CD4-positive, CD25-positive, alpha-beta regulatory T cell (primary cell): ENCODE measurements at regions not wholly inside any gene's neighbourhood (a gene's known extent, or its start where the extent isn't known, plus 50 kb on each side); places are given as distances from the start of the nearest gene placed in this dataset.
"Not testable (repeated sequence)": the region's sequence is repeated elsewhere in the genome, so short reads cannot be mapped to it uniquely, and the experiment has no call there.

ENCODE experiments used
- ATAC-seq, 2 donors: fragments of 150-1000 bp; cut with Tn5 transposase; one replicate each; pipeline ENCODE4 v1.10.0; 2021; ENCODE audit warnings: low read depth in 2 of 2, moderate number of reproducible peaks in 2 of 2, moderate library complexity in 1 of 2
- DNase-seq, 3 donors: peaks; one replicate each; pipeline versions ENCODE4 v3.0.0 to v3.0.0-alpha.2; 2012 to 2022; ENCODE audit warnings: mixed read lengths in 1 of 3
- H3K27ac ChIP-seq: one replicate; pipeline ENCODE4 v1.7.0; 2013; ENCODE audit warnings: mild to moderate bottlenecking, low read length; ENCODE audit not compliant: insufficient read depth, poor library complexity, severe bottlenecking
- H3K27me3 ChIP-seq: one replicate; pipeline ENCODE4 v1.7.0; 2013; ENCODE audit warnings: low read length; ENCODE audit not compliant: control insufficient read depth, insufficient read depth
- H3K36me3 ChIP-seq: one replicate; pipeline ENCODE4 v1.7.0; 2013; ENCODE audit warnings: mild to moderate bottlenecking, low read length, moderate library complexity; ENCODE audit not compliant: control insufficient read depth, insufficient read depth
- H3K4me1 ChIP-seq: 2 replicates; pipeline ENCODE4 v1.7.0; 2013; ENCODE audit warnings: mild to moderate bottlenecking, low read length; ENCODE audit not compliant: insufficient read depth, control insufficient read depth, poor library complexity, severe bottlenecking
- H3K4me3 ChIP-seq: one replicate; pipeline ENCODE4 v1.7.0; 2013; ENCODE audit warnings: low read depth, mild to moderate bottlenecking, low read length, moderate library complexity
- H3K9me3 ChIP-seq, 2 experiments: 1 replicate in 1 of 2; 2 replicates in 1 of 2; pipeline ENCODE4 v1.7.0; 2013; ENCODE audit warnings: low read length in 2 of 2, mild to moderate bottlenecking in 1 of 2, moderate library complexity in 1 of 2; ENCODE audit not compliant: control insufficient read depth in 2 of 2
- H3K27ac Mint-ChIP-seq, 3 donors: one replicate each; pipeline ENCODE4 v1.8.0; 2020 to 2022; ENCODE audit warnings: mild to moderate bottlenecking in 3 of 3, mixed read lengths in 3 of 3, moderate library complexity in 2 of 3
- H3K27me3 Mint-ChIP-seq: one replicate; pipeline ENCODE4 v1.8.0; 2022; ENCODE audit warnings: mild to moderate bottlenecking, mixed read lengths
- H3K36me3 Mint-ChIP-seq: one replicate; pipeline ENCODE4 v1.8.0; 2020; ENCODE audit warnings: mixed read lengths
- H3K4me1 Mint-ChIP-seq, 4 donors: one replicate each; pipeline ENCODE4 v1.8.0; 2020 to 2022; ENCODE audit warnings: mixed read lengths in 4 of 4, mild to moderate bottlenecking in 1 of 4
- H3K4me3 Mint-ChIP-seq, 4 donors: one replicate each; pipeline ENCODE4 v1.8.0; 2020 to 2022; ENCODE audit warnings: mild to moderate bottlenecking in 4 of 4, mixed read lengths in 4 of 4, moderate library complexity in 3 of 4
- H3K9me3 Mint-ChIP-seq, 7 donors: one replicate each; pipeline ENCODE4 v1.8.0; 2020 to 2022; ENCODE audit warnings: mixed read lengths in 7 of 7, mild to moderate bottlenecking in 3 of 7, moderate library complexity in 2 of 7

GRCh38 chr4:74567981-74568380 is 123.0 kb downstream of the AREG start:
- Histone ChIP-seq H3K4me3 (no peak overlapping the region), H3K36me3 (no peaks in the 10 kb centered on the region), H3K4me1 (no peaks in the 10 kb centered on the region), H3K9me3 (no peaks in the 10 kb centered on the region), H3K27me3 (no peaks in the 10 kb centered on the region), H3K27ac (no peak overlapping the region)
- Mint-ChIP-seq H3K9me3 (peaks cover 0 to 12% (median 4%) of the 10 kb centered on the region in 7 donors), H3K36me3 (no peaks in the 10 kb centered on the region), H3K4me1 (no peaks in the 10 kb centered on the region), H3K27ac (no peak overlapping the region), H3K4me3 (no peak overlapping the region), H3K27me3 (no peaks in the 10 kb centered on the region)
- DNase-seq (no peak), ATAC-seq (no peak)

GRCh38 chr4:74570095-74570494 is 125.2 kb downstream of the AREG start:
- H3K27me3 ChIP-seq = no peaks in the 10 kb centered on the region
- H3K4me1 ChIP-seq = no peaks in the 10 kb centered on the region
- H3K9me3 ChIP-seq = no peaks in the 10 kb centered on the region
- H3K27me3 Mint-ChIP-seq = no peaks in the 10 kb centered on the region
- no peaks in the 10 kb centered on the region for H3K36me3 ChIP-seq
- no peaks in the 10 kb centered on the region for H3K36me3 Mint-ChIP-seq
- H3K9me3 Mint-ChIP-seq = peaks cover 2 to 12% (median 4%) of the 10 kb centered on the region in 7 donors
- H3K4me1 Mint-ChIP-seq = no peaks in the 10 kb centered on the region
- H3K4me3 ChIP-seq = no peak overlapping the region
- DNase-seq = no peak
- no peak for ATAC-seq
- no peak overlapping the region for H3K4me3 Mint-ChIP-seq
- no peak overlapping the region for H3K27ac Mint-ChIP-seq
- H3K27ac ChIP-seq = no peak overlapping the region

GRCh38 chr4:74578329-74578728 is 133.4 kb downstream of the AREG start:
- H3K27me3 Mint-ChIP-seq = peaks cover 4% of the 10 kb centered on the region
- no peak for ATAC-seq
- peaks cover 0 to 4% (median 0%) of the 10 kb centered on the region in 7 donors for H3K9me3 Mint-ChIP-seq

GRCh38 chr4:74578865-74579264 is 133.9 kb downstream of the AREG start:
- not testable (repeated sequence) for H3K27me3 Mint-ChIP-seq, H3K36me3 Mint-ChIP-seq, DNase-seq, H3K27ac Mint-ChIP-seq, H3K27me3 ChIP-seq, H3K9me3 ChIP-seq, H3K4me1 Mint-ChIP-seq, H3K4me1 ChIP-seq, ATAC-seq, H3K27ac ChIP-seq, H3K9me3 Mint-ChIP-seq, H3K36me3 ChIP-seq, H3K4me3 Mint-ChIP-seq, H3K4me3 ChIP-seq

More at GRCh38 chr4:74578329-74578728, 133.4 kb downstream of the AREG start:
- no peaks in the 10 kb centered on the region for H3K36me3 Mint-ChIP-seq
- H3K27ac ChIP-seq = no peak overlapping the region
- H3K4me3 ChIP-seq = no peak overlapping the region
- no peaks in the 10 kb centered on the region for H3K4me1 ChIP-seq
- H3K4me1 Mint-ChIP-seq = no peaks in the 10 kb centered on the region
- no peak overlapping the region for H3K27ac Mint-ChIP-seq
- no peaks in the 10 kb centered on the region for H3K36me3 ChIP-seq
- no peak for DNase-seq
- no peaks in the 10 kb centered on the region for H3K27me3 ChIP-seq
- no peaks in the 10 kb centered on the region for H3K9me3 ChIP-seq
- H3K4me3 Mint-ChIP-seq = no peak overlapping the region

- H3K9me3 ChIP-seq = no peaks in the 10 kb centered on the region
- Mint-ChIP-seq H3K4me1 (no peaks in the 10 kb centered on the region), H3K36me3 (no peaks in the 10 kb centered on the region), H3K27ac (no peak overlapping the region), H3K9me3 (peaks cover 0 to 4% (median 0%) of the 10 kb centered on the region in 7 donors), H3K4me3 (no peak overlapping the region), H3K27me3 (no peaks in the 10 kb centered on the region)
- ATAC-seq (no peak), DNase-seq (no peak)
- H3K36me3 ChIP-seq = no peaks in the 10 kb centered on the region
- H3K4me1 ChIP-seq = no peaks in the 10 kb centered on the region
- H3K4me3 ChIP-seq = no peak overlapping the region
- H3K27ac ChIP-seq = no peak overlapping the region
- no peaks in the 10 kb centered on the region for H3K27me3 ChIP-seq
Measured at GRCh38 chr4:74583089-74583700, 138.3 kb downstream of the AREG start.

- DNase-seq = no peak
- Histone ChIP-seq H3K36me3 (no peaks in the 10 kb centered on the region), H3K9me3 (no peaks in the 10 kb centered on the region), H3K27me3 (no peaks in the 10 kb centered on the region), H3K4me3 (no peak overlapping the region), H3K27ac (no peak overlapping the region), H3K4me1 (no peaks in the 10 kb centered on the region)
- no peaks in the 10 kb centered on the region for H3K27me3 Mint-ChIP-seq
- no peaks in the 10 kb centered on the region for H3K4me1 Mint-ChIP-seq
- no peak overlapping the region for H3K4me3 Mint-ChIP-seq
- no peak overlapping the region for H3K27ac Mint-ChIP-seq
- peaks cover 0 to 4% (median 0%) of the 10 kb centered on the region in 7 donors for H3K9me3 Mint-ChIP-seq
- ATAC-seq = no peak
- H3K36me3 Mint-ChIP-seq = no peaks in the 10 kb centered on the region
Measured at GRCh38 chr4:74583757-74584156, 138.8 kb downstream of the AREG start.

GRCh38 chr4:74588350-74588749 is 143.4 kb downstream of the AREG start:
- Mint-ChIP-seq H3K9me3 (peaks cover 0 to 5% (median 0%) of the 10 kb centered on the region in 7 donors), H3K36me3 (no peaks in the 10 kb centered on the region), H3K4me3 (no peak overlapping the region), H3K4me1 (no peaks in the 10 kb centered on the region), H3K27ac (no peak overlapping the region), H3K27me3 (no peaks in the 10 kb centered on the region)
- Histone ChIP-seq H3K36me3 (no peaks in the 10 kb centered on the region), H3K27ac (no peak overlapping the region), H3K9me3 (no peaks in the 10 kb centered on the region), H3K27me3 (no peaks in the 10 kb centered on the region), H3K4me1 (no peaks in the 10 kb centered on the region), H3K4me3 (no peak overlapping the region)
- ATAC-seq (no peak), DNase-seq (no peak)

- H3K4me1 Mint-ChIP-seq = no peaks in the 10 kb centered on the region
Measured at GRCh38 chr4:74590476-74590875, 145.5 kb downstream of the AREG start.

More at GRCh38 chr4:74590476-74590875, 145.5 kb downstream of the AREG start:
- no peak overlapping the region for H3K4me3 ChIP-seq
- H3K27me3 Mint-ChIP-seq = no peaks in the 10 kb centered on the region
- DNase-seq (no peak), ATAC-seq (no peak)
- no peaks in the 10 kb centered on the region for H3K36me3 Mint-ChIP-seq
- H3K27ac Mint-ChIP-seq = no peak overlapping the region
- H3K27me3 ChIP-seq = no peaks in the 10 kb centered on the region
- no peaks in the 10 kb centered on the region for H3K4me1 ChIP-seq
- no peaks in the 10 kb centered on the region for H3K36me3 ChIP-seq
- H3K9me3 ChIP-seq = no peaks in the 10 kb centered on the region
- peaks cover 0 to 5% (median 2%) of the 10 kb centered on the region in 7 donors for H3K9me3 Mint-ChIP-seq
- H3K27ac ChIP-seq = no peak overlapping the region
- no peak overlapping the region for H3K4me3 Mint-ChIP-seq
